HEK293T (cell line): ENCODE measurements at regions not wholly inside any gene's neighbourhood (a gene's known extent, or its start where the extent isn't known, plus 50 kb on each side); places are given as distances from the start of the nearest gene placed in this dataset.

Experiments used
- CTCF ChIA-PET: fragments of 350-600 bp; formaldehyde crosslinking; extraction: SDS; loops from one replicate; lab custom pipeline; 2021; ENCODE audit warnings: antibody characterized with exemption, inconsistent platforms; lab: Yijun Ruan, JAX
- POLR2A ChIA-PET: fragments of 350-600 bp; formaldehyde crosslinking; extraction: SDS; loops from one replicate; lab custom pipeline; 2020; ENCODE audit warnings: antibody characterized with exemption, inconsistent platforms; lab: Yijun Ruan, JAX
- DNase-seq: peaks from one replicate; pipeline ENCODE4 v3.0.0; 2012; ENCODE audit warnings: mixed read lengths; ENCODE audit errors: extremely low spot score
- ARNT ChIP-seq: fragments of 450-650 bp; IDR thresholded peaks from 2 replicates; pipeline ENCODE4 v1.6.1; 2017; ENCODE audit warnings: mild to moderate bottlenecking
- BHLHE40 ChIP-seq: fragments of 450-650 bp; IDR thresholded peaks from 2 replicates; pipeline ENCODE4 v1.6.1; 2016; ENCODE audit warnings: mild to moderate bottlenecking, moderate library complexity, borderline replicate concordance
- CTBP1 ChIP-seq: fragments of 450-650 bp; IDR thresholded peaks from 2 replicates; pipeline ENCODE4 v1.6.1; 2016; ENCODE audit warnings: borderline replicate concordance
- ELF4 ChIP-seq: fragments of 450-650 bp; IDR thresholded peaks from 2 replicates; pipeline ENCODE4 v1.6.1; 2017; ENCODE audit warnings: antibody characterized with exemption
- FOXA1 ChIP-seq: fragments of 450-650 bp; IDR thresholded peaks from 2 replicates; pipeline ENCODE4 v1.6.1; 2016; ENCODE audit warnings: mild to moderate bottlenecking
- FOXK2 ChIP-seq: fragments of 450-650 bp; IDR thresholded peaks from 2 replicates; pipeline ENCODE4 v1.6.1; 2016; ENCODE audit warnings: mild to moderate bottlenecking
- FOXM1 ChIP-seq: fragments of 450-650 bp; IDR thresholded peaks from 2 replicates; pipeline ENCODE4 v1.6.1; 2017; ENCODE audit warnings: mild to moderate bottlenecking, borderline replicate concordance
- HDGF ChIP-seq: fragments of 450-650 bp; IDR thresholded peaks from 2 replicates; pipeline ENCODE4 v1.6.1; 2017; ENCODE audit warnings: antibody characterized with exemption, borderline replicate concordance
- L3MBTL2 ChIP-seq: fragments of 450-650 bp; conservative IDR thresholded peaks from 2 replicates; pipeline ENCODE4 v1.6.1; 2016; ENCODE audit warnings: mild to moderate bottlenecking
- LEF1 ChIP-seq: fragments of 450-650 bp; IDR thresholded peaks from 2 replicates; pipeline ENCODE4 v1.6.1; 2017; ENCODE audit warnings: mild to moderate bottlenecking, borderline replicate concordance
- NFRKB ChIP-seq: fragments of 450-650 bp; IDR thresholded peaks from 2 replicates; pipeline ENCODE4 v1.6.1; 2016; ENCODE audit warnings: mild to moderate bottlenecking, moderate library complexity
- PKNOX1 ChIP-seq: fragments of 450-650 bp; IDR thresholded peaks from 2 replicates; pipeline ENCODE4 v1.6.1; 2016
- SP1 ChIP-seq: fragments of 450-650 bp; IDR thresholded peaks from 2 replicates; pipeline ENCODE4 v1.6.1; 2017
- SUZ12 ChIP-seq: fragments of 450-650 bp; IDR thresholded peaks from 2 replicates; pipeline ENCODE4 v1.6.1; 2016; ENCODE audit warnings: mild to moderate bottlenecking
- TARDBP ChIP-seq: fragments of 450-650 bp; IDR thresholded peaks from 2 replicates; pipeline ENCODE4 v1.6.1; 2016
- ZNF384 ChIP-seq: fragments of 450-650 bp; IDR thresholded peaks from 2 replicates; pipeline ENCODE4 v1.6.1; 2016

- TF ChIP-seq L3MBTL2: no peak
- TF ChIP-seq LEF1: no peak
- no peak for TF ChIP-seq SP1
- TF ChIP-seq NFRKB: no peak
- TF ChIP-seq HDGF: no peak
- TF ChIP-seq PKNOX1: no peak
- no peak for TF ChIP-seq ZNF384
- TF ChIP-seq FOXK2: no peak
- no peak for TF ChIP-seq TARDBP
- no peak for TF ChIP-seq FOXM1
- no peak for TF ChIP-seq ARNT
- no peak for TF ChIP-seq BHLHE40
- TF ChIP-seq ELF4: no peak
- no peak for TF ChIP-seq CTBP1
- TF ChIP-seq FOXA1: no peak
- TF ChIP-seq SUZ12: no peak
- POLR2A ChIA-PET: no interaction called here
- CTCF ChIA-PET: no interaction called here
- no peak for DNase-seq
Observed at GRCh38 chr5:82663225-82663624, 385.1 kb upstream of the RPS23 start.

GRCh38 chr5:82662340-82662739 is 384.2 kb upstream of the RPS23 start:
- POLR2A ChIA-PET: no interaction called here
- TF ChIP-seq CTBP1: no peak
- TF ChIP-seq FOXA1: no peak
- TF ChIP-seq TARDBP: no peak
- no peak for TF ChIP-seq ARNT
- no peak for TF ChIP-seq SUZ12
- TF ChIP-seq FOXK2: no peak
- CTCF ChIA-PET: no interaction called here
- DNase-seq: no peak

GRCh38 chr5:82661933-82662332 is 383.8 kb upstream of the RPS23 start:
- CTCF ChIA-PET: interaction anchor here (0.6 kb wide), 1 partner anchor 64 kb away, joined by 3 read pairs; no protein-coding TSS in a partner anchor
- no peak for DNase-seq
- POLR2A ChIA-PET: no interaction called here
- TF ChIP-seq ARNT (no peak), TARDBP (no peak), FOXK2 (no peak), SUZ12 (no peak), LEF1 (no peak), SP1 (no peak), CTBP1 (no peak), FOXM1 (no peak), NFRKB (no peak), ELF4 (no peak), HDGF (no peak), PKNOX1 (no peak), FOXA1 (no peak), L3MBTL2 (no peak), BHLHE40 (no peak), ZNF384 (no peak)

- ChIA-PET POLR2A (no interaction called here), CTCF (interaction anchor here (0.6 kb wide), 1 partner anchor 64 kb away, joined by 3 read pairs; no protein-coding TSS in a partner anchor)
- TF ChIP-seq ZNF384: no peak
- TF ChIP-seq L3MBTL2: no peak
- no peak for TF ChIP-seq CTBP1
- no peak for TF ChIP-seq SUZ12
- TF ChIP-seq SP1: no peak
- no peak for TF ChIP-seq HDGF
- no peak for TF ChIP-seq FOXA1
- TF ChIP-seq PKNOX1: no peak
- TF ChIP-seq ARNT: no peak
- no peak for TF ChIP-seq BHLHE40
- DNase-seq: no peak
Observed at GRCh38 chr5:82661462-82661861, 383.3 kb upstream of the RPS23 start.

- CTCF ChIA-PET: no interaction called here
- no peak for DNase-seq
- no peak for TF ChIP-seq ZNF384
- TF ChIP-seq LEF1: no peak
- no peak for TF ChIP-seq NFRKB
- POLR2A ChIA-PET: no interaction called here
Observed at GRCh38 chr5:82659115-82659514, 381.0 kb upstream of the RPS23 start.

GRCh38 chr5:82657033-82657699 is 379.0 kb upstream of the RPS23 start:
- ChIA-PET POLR2A (no interaction called here), CTCF (interaction anchor here (0.8 kb wide), 1 partner anchor 18 kb away, joined by 3 read pairs; no protein-coding TSS in a partner anchor)
- TF ChIP-seq SUZ12: no peak
- TF ChIP-seq CTBP1: no peak
- no peak for TF ChIP-seq LEF1
- TF ChIP-seq FOXA1: no peak
- TF ChIP-seq NFRKB: no peak
- TF ChIP-seq ARNT: no peak
- TF ChIP-seq FOXK2: no peak
- no peak for TF ChIP-seq HDGF
- no peak for TF ChIP-seq ELF4
- TF ChIP-seq PKNOX1: no peak
- DNase-seq: no peak
